Natural killer cell treated with Interleukin-12 subunit alpha and Interleukin-12 subunit beta and Interleukin-15 and Interleukin-18, amount 100 ng/mL, for 72 hours (primary cell): ENCODE measurements at regions not wholly inside any gene's neighbourhood (a gene's known extent, or its start where the extent isn't known, plus 50 kb on each side); places are given as distances from the start of the nearest gene placed in this dataset.

Experiments
- ATAC-seq, 2 donors: fragments of 150-1000 bp; cut with Tn5 transposase in 1 of 2; sonication (Bioruptor Pico), chemical (Tn5 transposase) in 1 of 2; 2 replicates each; pipeline ENCODE4 v1.10.0; 2021
- DNase-seq: peaks from one replicate; pipeline ENCODE4 v3.0.0; 2022; ENCODE audit warnings: low spot score
- H3K27ac Mint-ChIP-seq, 2 donors: 1 replicate in 1 of 2; 2 replicates in 1 of 2; pipeline ENCODE4 v1.8.0; 2022; ENCODE audit warnings: mixed read lengths in 2 of 2, mild to moderate bottlenecking in 1 of 2, moderate library complexity in 1 of 2
- H3K27me3 Mint-ChIP-seq, 2 donors: 1 replicate in 1 of 2; 2 replicates in 1 of 2; pipeline ENCODE4 v1.8.0; 2022; ENCODE audit warnings: mixed read lengths in 2 of 2
- H3K36me3 Mint-ChIP-seq: one replicate; pipeline ENCODE4 v1.8.0; 2022; ENCODE audit warnings: mixed read lengths
- H3K4me1 Mint-ChIP-seq, 2 donors: 1 replicate in 1 of 2; 2 replicates in 1 of 2; pipeline ENCODE4 v1.8.0; 2022; ENCODE audit warnings: low read depth in 2 of 2, mixed read lengths in 2 of 2, mild to moderate bottlenecking in 1 of 2
- H3K4me3 Mint-ChIP-seq: one replicate; pipeline ENCODE4 v1.8.0; 2022; ENCODE audit warnings: mixed read lengths
- H3K9me3 Mint-ChIP-seq: 2 replicates; pipeline ENCODE4 v1.8.0; 2022; ENCODE audit warnings: mixed read lengths

DNA sequence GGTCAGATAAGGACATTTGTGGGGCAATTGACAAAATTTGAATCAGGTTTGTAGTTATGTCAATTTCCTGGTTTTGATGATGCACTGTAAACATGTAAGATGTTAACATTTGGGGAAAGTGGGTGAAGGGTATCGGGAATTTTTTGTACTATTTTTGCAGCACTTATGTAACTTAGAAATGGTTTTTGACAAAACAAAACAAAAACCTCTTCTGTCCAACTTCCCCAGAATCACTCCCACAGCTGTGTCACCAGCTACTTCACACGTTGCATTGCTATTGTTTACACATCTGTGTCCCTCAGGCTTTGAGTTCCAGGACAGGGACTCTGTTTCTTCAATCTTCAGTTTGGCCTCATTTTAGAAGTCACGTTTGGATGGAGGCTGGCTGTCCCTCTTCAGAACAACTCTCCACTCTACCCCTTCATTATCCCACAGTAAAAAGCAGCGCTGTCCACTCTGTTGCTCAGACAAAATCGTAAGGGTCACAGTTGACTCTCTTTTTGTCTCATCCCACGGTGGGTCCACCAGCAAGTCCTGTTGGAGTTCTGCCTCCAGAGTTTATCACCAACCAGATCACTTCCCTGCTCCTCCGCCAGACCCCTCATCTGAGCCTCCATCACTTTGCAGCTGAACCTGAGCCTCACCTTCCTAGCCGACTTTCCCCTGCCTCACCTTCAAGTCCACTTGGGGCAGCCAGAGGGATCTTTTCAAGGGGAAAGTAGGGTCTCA, 63.2 kb downstream of the NENF start:
- Mint-ChIP-seq H3K9me3 (no peaks in the 10 kb centered on the region), H3K36me3 (no peaks in the 10 kb centered on the region), H3K4me3 (no peak overlapping the region), H3K27ac (no peak overlapping the region), H3K27me3 (peaks cover 15 to 17% of the 10 kb centered on the region in 2 donors), H3K4me1 (no peaks in the 10 kb centered on the region)
- ATAC-seq (no peak), DNase-seq (no peak)

DNA sequence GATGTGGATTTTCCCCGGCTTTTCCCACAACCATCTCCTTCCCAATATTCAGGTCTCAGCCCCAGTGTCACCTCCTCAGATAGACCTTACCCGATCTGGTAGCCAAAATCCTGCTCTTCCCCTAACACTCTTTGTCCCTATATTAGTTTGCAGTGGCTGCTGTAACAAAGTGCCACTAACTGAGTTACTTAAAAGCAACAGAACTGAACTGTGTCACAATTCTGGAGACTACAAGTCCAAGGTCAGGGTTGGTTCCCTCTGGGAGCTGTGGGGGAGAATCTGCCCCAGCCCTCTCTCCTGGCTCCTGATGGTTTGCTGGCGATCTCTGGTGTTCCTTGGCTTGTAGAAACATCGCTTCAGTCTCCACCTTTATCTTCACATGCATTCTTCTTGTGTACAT, 64.0 kb downstream of the NENF start:
- Mint-ChIP-seq H3K27ac (peak overlapping the region in 1 of 2 donors; percentile 4), H3K27me3 (peaks cover 15 to 16% of the 10 kb centered on the region in 2 donors), H3K36me3 (no peaks in the 10 kb centered on the region), H3K9me3 (no peaks in the 10 kb centered on the region), H3K4me1 (no peaks in the 10 kb centered on the region), H3K4me3 (no peak overlapping the region)
- DNase-seq (no peak), ATAC-seq (no peak)

- ATAC-seq (no peak), DNase-seq (no peak)
- H3K4me3 Mint-ChIP-seq = no peak overlapping the region
- H3K4me1 Mint-ChIP-seq = no peaks in the 10 kb centered on the region
- H3K27me3 Mint-ChIP-seq = peaks cover 12 to 15% of the 10 kb centered on the region in 2 donors
- no peaks in the 10 kb centered on the region for H3K36me3 Mint-ChIP-seq
- H3K27ac Mint-ChIP-seq = no peak overlapping the region
- no peaks in the 10 kb centered on the region for H3K9me3 Mint-ChIP-seq
These were observed 64.8 kb downstream of the NENF start for GRCh38 chr1:212497553-212497952.

- Mint-ChIP-seq H3K9me3 (no peaks in the 10 kb centered on the region), H3K27me3 (peaks cover 12 to 15% of the 10 kb centered on the region in 2 donors), H3K36me3 (no peaks in the 10 kb centered on the region), H3K4me1 (no peaks in the 10 kb centered on the region), H3K4me3 (no peak overlapping the region), H3K27ac (no peak overlapping the region)
- ATAC-seq = no peak
- no peak for DNase-seq
These were observed 65.7 kb downstream of the NENF start for GRCh38 chr1:212498283-212499040.

GRCh38 chr1:212500351-212500750, 67.6 kb downstream of the NENF start:
- ATAC-seq (no peak), DNase-seq (no peak)
- Mint-ChIP-seq H3K4me1 (no peaks in the 10 kb centered on the region), H3K27ac (no peak overlapping the region), H3K9me3 (no peaks in the 10 kb centered on the region), H3K4me3 (no peak overlapping the region), H3K27me3 (peaks cover 12 to 15% of the 10 kb centered on the region in 2 donors), H3K36me3 (no peaks in the 10 kb centered on the region)

GRCh38 chr1:212500983-212501382, 68.3 kb downstream of the NENF start:
- H3K9me3 Mint-ChIP-seq = no peaks in the 10 kb centered on the region
- DNase-seq (no peak), ATAC-seq (no peak)
- no peak overlapping the region for H3K4me3 Mint-ChIP-seq
- H3K4me1 Mint-ChIP-seq = no peaks in the 10 kb centered on the region
- H3K27me3 Mint-ChIP-seq = peaks cover 12 to 13% of the 10 kb centered on the region in 2 donors
- no peak overlapping the region for H3K27ac Mint-ChIP-seq
- no peaks in the 10 kb centered on the region for H3K36me3 Mint-ChIP-seq

DNA sequence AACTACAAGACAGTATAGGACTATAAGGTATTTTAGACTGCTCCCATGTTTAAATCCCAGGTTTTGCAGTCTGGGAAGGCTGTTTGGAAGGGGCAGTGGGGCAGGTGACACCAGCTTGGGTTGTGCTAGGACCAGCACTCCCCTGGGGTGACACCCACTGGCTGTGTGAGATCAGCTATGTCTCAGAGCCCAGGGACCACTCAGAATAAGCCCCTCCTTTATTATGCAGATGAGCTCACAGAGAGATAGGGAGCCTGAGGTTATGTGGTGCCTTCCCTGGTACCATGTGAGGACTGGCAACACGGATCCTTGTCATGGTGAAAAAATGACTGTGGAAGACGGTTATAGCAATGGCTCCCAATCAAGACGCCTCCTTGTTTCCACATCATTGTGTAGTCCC, 71.0 kb downstream of the NENF start:
- Mint-ChIP-seq H3K27ac (no peak overlapping the region), H3K36me3 (no peaks in the 10 kb centered on the region), H3K4me1 (no peaks in the 10 kb centered on the region), H3K9me3 (no peaks in the 10 kb centered on the region), H3K27me3 (peaks cover 3 to 7% of the 10 kb centered on the region in 2 donors), H3K4me3 (no peak overlapping the region)
- ATAC-seq (peak in 1 of 2 donors; percentile 32), DNase-seq (no peak)

GRCh38 chr1:212504171-212504803, 71.6 kb downstream of the NENF start:
- H3K9me3 Mint-ChIP-seq = no peaks in the 10 kb centered on the region
- peaks cover 7% of the 10 kb centered on the region in 2 donors for H3K27me3 Mint-ChIP-seq
- ATAC-seq = no peak
- DNase-seq = no peak
- H3K36me3 Mint-ChIP-seq = no peaks in the 10 kb centered on the region
- H3K4me3 Mint-ChIP-seq = no peak overlapping the region
- H3K27ac Mint-ChIP-seq = no peak overlapping the region
- H3K4me1 Mint-ChIP-seq = no peaks in the 10 kb centered on the region

GRCh38 chr1:212506666-212507065, 73.9 kb downstream of the NENF start:
- H3K36me3 Mint-ChIP-seq = no peaks in the 10 kb centered on the region
- no peak for DNase-seq
- H3K27me3 Mint-ChIP-seq = peaks cover 7 to 8% of the 10 kb centered on the region in 2 donors
- H3K4me1 Mint-ChIP-seq = no peaks in the 10 kb centered on the region
- no peak overlapping the region for H3K4me3 Mint-ChIP-seq
- ATAC-seq = no peak
- H3K27ac Mint-ChIP-seq = no peak overlapping the region
- H3K9me3 Mint-ChIP-seq = no peaks in the 10 kb centered on the region

DNA sequence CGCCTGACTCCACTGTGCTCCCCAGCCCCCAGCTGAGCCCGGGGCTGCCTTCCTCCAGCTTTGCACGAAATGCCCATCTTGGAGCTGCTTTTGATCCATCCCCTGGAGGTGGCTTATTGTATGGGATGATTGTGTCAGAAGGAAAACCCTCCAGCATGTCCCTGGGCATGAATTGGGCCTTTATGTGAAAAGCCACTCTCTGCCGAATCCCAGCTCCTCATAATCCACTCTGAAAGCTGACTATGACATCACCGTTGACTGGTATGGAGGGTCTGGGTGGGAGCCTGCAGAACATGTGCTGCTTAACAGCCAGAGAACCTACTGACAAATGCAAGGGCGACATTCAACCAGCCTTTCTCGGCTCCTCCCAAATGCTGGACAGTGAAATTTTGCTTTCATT, 74.6 kb downstream of the NENF start:
- H3K27me3 Mint-ChIP-seq = peaks cover 11 to 13% of the 10 kb centered on the region in 2 donors
- no peak overlapping the region for H3K4me3 Mint-ChIP-seq
- ATAC-seq = no peak
- no peaks in the 10 kb centered on the region for H3K4me1 Mint-ChIP-seq
- no peaks in the 10 kb centered on the region for H3K9me3 Mint-ChIP-seq
- no peak overlapping the region for H3K27ac Mint-ChIP-seq
- no peaks in the 10 kb centered on the region for H3K36me3 Mint-ChIP-seq
- no peak for DNase-seq

- peaks cover 4 to 6% of the 10 kb centered on the region in 2 donors for H3K4me1 Mint-ChIP-seq
- no peak overlapping the region for H3K27ac Mint-ChIP-seq
- ATAC-seq (no peak), DNase-seq (no peak)
- no peaks in the 10 kb centered on the region for H3K9me3 Mint-ChIP-seq
- no peaks in the 10 kb centered on the region for H3K36me3 Mint-ChIP-seq
- H3K27me3 Mint-ChIP-seq = peaks cover 34 to 39% of the 10 kb centered on the region in 2 donors
- no peak overlapping the region for H3K4me3 Mint-ChIP-seq
These were observed 80.3 kb downstream of the NENF start for GRCh38 chr1:212512816-212513559.

GRCh38 chr1:212513586-212513985, 80.9 kb downstream of the NENF start:
- H3K27me3 Mint-ChIP-seq = peaks cover 32 to 38% of the 10 kb centered on the region in 2 donors
- H3K9me3 Mint-ChIP-seq = no peaks in the 10 kb centered on the region
- no peak overlapping the region for H3K4me3 Mint-ChIP-seq
- peaks cover 4 to 6% of the 10 kb centered on the region in 2 donors for H3K4me1 Mint-ChIP-seq
- no peak for DNase-seq
- H3K27ac Mint-ChIP-seq = no peak overlapping the region
- no peaks in the 10 kb centered on the region for H3K36me3 Mint-ChIP-seq
- no peak for ATAC-seq

GRCh38 chr1:212514056-212514614, 81.4 kb downstream of the NENF start:
- Mint-ChIP-seq H3K9me3 (no peaks in the 10 kb centered on the region), H3K27ac (no peak overlapping the region), H3K36me3 (no peaks in the 10 kb centered on the region), H3K27me3 (peaks cover 27 to 36% of the 10 kb centered on the region in 2 donors), H3K4me1 (peaks cover 4 to 6% of the 10 kb centered on the region in 2 donors), H3K4me3 (no peak overlapping the region)
- DNase-seq (no peak), ATAC-seq (peak in 1 of 2 donors; percentile 44)
